Right renal pelvis (tissue), 4 donors: ENCODE measurements at regions not wholly inside any gene's neighbourhood (a gene's known extent, or its start where the extent isn't known, plus 50 kb on each side); places are given as distances from the start of the nearest gene placed in this dataset.

Experiments
- DNase-seq, 4 donors: peaks; one replicate each; pipeline ENCODE4 v3.0.0-alpha.2; 2013; ENCODE audit warnings: low read depth in 4 of 4, low spot score in 3 of 4, missing footprints in 1 of 4

- DNase-seq, result no peak
Observed at GRCh38 chr3:31407665-31408064, 125.1 kb upstream of the STT3B start.

GRCh38 chr3:31408720-31409119, 124.0 kb upstream of the STT3B start:
- DNase-seq, result no peak

DNA sequence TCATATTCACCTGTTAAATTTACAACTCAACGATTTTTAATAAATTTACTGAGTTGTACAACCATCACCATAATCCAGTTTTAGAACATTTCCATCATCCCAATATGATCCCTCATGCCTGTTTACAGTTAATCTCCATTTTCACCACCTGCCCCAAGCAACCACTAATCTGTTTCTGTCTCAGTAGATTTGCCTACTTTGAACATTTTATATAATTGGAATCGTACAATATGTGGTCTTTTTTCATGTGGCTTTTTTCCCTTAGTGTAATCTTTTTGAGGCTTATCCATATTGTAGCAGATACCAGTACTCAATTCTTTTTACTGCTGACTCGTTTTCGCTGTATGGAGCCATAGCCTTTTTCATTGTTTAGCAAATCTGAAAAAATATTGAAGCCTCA, 123.3 kb upstream of the STT3B start:
- DNase-seq, result no peak

DNA sequence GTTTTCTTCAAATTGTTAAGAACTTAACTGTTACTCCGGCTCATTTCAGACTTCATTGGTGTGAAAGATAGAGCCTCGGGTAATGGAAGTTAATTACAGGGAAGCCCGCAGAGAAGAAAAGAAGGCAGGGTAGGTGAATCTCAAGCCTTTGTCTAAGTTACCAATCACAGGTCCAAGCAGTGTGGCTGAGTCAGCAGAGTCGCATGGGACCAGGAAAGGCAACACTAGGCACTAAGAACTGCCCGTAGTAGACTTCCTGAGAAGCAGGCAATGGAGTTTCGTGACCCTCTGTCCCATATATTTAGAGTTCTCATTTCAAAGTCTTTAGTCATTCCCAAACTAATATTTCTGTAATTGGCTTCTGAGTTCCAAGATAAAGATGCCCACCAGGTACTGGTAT, 122.9 kb upstream of the STT3B start:
- no peak for DNase-seq

DNA sequence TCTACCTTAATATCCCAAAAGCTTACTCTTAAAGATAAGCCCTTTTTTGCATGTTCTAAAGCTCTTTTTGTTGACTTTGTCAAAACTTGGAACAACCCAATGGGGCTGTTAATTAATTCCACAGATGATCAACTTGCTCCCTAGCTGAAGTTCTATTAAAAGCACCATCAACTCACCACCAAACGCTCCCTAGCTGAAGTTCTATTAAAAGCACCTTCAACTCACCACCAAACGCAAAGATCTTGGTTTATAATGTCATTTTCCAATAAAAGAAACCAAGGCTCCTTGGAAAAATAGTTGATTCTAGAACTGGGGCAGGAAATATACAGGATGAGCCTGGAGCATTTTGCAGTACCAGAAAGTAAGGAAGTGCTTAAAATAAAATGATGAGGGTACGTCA, 122.3 kb upstream of the STT3B start:
- no peak for DNase-seq

DNA sequence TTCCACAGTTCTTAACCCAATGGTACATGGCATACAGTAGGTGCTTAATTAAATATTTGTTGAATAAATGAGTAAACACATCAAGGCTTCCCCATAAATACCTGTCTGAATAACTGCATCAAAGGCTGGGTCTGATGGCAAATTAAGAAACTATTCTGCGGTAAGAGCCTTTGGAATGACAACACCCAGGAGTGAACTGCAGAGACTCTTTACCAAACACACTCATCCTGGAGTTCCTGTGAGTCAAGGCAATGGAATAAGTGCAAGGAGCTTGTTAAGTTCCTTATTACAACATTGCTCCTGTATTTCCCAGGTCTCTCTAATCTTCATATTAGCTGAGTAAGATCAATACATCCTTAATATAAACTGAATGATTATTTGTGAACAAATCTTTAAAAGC, 119.9 kb upstream of the STT3B start:
- DNase-seq, result no peak

DNA sequence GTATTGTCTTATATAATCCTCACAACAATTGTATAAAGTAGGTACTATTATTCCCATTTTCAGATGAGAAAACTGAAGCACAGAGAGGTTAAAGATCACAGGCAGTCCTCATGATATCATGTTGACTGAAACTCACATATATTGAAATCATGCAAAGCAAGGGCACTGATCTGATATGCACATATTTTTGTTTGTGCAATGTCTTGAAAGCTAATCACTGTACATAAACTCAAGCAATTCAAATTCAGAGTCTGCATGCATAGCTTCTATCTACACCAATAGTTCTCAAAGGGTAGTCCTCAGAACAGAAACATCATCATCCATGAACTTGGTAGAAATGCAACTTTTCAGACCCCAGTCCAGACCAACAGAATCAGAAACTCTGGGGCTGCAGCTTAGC, 119.2 kb upstream of the STT3B start:
- no peak for DNase-seq

- DNase-seq, result no peak
Observed at GRCh38 chr3:31416980-31417379, 115.7 kb upstream of the STT3B start.

DNA sequence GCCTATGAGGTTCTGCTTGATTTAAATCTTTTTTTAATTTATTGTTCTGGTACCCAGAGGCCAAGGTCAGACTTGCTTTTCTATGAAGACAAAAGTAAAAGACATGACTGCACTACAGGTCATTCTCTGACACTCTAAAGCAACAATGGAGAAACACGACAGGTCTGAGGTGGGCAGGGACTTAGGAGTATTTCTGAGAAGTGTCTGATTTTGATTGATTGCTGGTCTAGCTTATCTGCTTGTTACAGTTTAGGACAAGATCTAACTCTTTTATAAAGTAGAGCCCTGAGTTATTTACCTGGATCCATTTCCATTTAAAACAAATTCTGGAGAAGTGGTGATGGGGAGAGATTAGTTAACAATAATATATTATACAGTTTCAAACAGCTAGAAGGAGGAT, 115.2 kb upstream of the STT3B start:
- DNase-seq, result no peak

GRCh38 chr3:31420311-31420710, 112.4 kb upstream of the STT3B start:
- no peak for DNase-seq

DNA sequence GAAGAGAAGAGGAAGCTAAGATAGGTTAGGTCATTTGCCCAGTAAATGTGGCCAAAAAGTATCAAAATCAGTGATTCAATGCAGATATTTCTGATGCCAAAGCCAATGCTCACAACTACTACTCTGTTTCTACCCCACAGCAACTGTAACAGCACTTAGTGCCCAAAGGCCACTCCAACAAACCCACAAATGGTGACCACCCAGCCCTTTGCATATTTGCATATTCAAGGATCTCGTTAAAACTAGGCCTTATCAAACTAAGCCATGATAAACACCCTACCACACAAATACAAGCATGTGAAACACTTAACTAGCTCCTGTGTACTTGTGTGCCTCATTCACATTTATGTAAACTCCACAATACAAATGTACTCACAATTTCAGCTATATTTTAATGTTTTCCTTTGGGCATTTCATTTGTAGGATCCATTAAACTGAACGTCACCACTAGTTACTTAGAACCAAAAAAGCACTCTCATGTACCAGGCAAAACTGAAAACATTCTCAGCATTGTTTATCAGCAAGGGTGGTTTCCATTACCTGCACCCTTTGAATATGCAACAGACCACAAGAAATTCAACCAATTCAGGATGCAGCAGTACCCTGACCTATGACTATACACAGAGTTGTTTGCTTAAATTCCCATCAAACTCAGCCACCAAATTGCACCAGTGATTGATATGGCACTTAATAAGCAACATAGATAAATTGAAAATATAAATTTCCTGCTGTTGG, 111.2 kb upstream of the STT3B start:
- no peak for DNase-seq

DNA sequence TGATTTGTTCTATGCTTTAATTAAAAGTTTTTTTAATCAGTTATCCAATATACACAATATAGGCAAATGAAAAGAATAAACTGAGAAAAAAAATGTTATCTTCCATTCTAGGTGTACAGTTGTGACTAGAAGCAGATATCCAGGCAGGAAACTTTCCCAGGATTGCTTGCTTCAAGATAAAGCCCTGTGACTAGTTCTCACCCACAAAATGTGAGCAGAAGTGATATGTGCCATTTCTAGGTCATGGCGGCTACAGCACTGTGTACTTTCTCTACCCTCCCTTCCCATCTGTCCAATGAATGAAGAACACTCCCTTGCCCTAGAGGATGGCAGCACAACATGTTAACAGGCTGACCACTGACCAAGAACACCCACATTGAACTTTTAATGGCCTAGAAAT, 110.5 kb upstream of the STT3B start:
- DNase-seq, result no peak

DNA sequence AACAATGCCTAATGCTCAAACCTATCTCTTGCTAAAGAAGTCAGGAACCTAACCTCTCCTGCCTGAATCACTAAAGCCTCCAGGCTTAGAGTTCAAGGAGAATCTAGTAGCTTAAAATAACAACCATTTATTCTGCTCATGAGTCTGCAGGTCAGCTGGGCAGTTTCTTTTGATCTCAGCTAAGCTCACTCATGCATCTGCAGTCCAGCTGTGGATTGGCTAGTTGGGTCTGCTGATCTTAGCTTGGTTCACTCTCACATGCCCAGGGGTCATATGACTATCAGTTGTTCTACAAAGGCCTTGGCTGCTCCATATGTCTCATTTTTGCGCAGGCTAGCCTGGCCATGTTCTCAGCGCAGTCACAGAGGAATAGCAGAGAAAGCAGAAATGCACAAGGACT, 109.2 kb upstream of the STT3B start:
- DNase-seq, result peak; percentile 7 to 37 (median 32)

DNA sequence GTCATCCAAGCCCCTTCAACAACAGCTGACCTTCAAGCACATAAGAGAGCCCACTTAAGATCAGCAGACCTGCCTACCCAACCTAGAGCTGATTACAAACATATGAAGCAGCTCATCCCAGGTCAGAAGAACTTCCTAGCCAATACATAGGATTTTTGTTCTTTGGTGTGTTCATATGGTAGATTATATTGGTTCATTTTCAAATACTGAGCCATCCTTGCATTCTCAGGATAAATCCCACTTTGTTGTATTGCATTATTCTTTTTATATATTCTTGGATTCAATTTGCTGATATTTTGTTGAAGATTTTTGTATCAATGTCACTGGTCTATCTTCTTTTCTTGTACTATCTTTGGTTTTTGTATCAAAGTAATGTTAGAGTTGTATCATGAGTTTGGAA, 107.3 kb upstream of the STT3B start:
- DNase-seq, result no peak

- no peak for DNase-seq
Observed at GRCh38 chr3:31427623-31428022, 105.1 kb upstream of the STT3B start.

DNA sequence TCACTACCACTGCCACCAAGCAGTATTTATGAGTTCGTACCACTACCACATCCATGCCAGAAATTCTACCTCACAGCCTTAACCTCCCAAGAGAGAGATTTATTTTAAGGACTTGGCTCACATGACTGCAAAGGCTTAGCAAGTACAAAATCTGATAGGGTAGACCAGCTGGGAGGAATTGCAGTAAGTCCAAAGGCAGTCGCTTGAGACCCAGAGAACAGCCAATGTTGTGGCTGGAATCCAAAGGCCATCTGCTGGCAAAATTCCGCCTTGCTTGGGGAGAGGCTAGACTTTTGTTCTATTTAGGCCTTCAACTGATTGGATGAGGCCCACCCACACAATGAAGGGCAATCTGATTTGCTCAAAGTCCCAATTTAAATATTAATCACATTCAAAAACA, 101.4 kb upstream of the STT3B start:
- no peak for DNase-seq

DNA sequence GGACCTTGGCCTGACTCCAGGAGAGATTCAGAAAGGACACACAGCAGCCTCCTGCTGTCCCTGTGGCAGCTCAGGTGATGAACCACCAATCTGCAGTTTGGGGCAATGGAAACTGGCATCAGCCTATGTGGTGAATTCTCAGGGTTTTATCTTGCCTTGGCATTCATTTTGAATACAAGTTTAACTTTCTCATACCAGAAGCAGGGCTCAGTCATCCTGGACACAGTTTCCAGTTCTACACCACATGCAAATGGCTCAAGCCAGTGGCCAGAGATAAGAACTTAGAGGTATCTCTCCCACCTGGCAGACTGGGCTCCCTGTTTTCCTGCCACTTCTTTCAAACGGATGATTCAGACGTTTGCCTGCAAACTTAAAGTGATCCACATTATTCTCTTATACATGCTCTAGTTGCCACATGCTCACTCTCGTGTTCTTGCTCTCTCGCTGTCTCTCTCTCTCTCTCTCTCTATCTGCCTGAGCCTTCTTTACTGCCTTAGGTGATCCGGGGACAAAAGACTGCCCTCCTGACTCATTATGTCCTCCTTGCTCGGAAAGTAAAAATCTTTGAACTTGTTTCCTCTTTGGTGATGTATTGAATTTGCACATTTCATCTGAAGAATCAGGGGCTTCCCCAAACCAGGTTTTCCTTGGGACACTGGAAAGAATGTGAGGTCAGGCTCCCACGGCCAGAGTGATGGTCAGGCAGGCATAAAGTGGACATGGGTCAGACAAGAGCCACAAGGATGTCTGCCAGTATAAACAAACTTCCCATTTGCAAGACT, 99.6 kb upstream of the STT3B start:
- no peak for DNase-seq

- no peak for DNase-seq
Observed at GRCh38 chr3:31433679-31433992, 99.1 kb upstream of the STT3B start.

GRCh38 chr3:31434819-31435218, 97.9 kb upstream of the STT3B start:
- no peak for DNase-seq

DNA sequence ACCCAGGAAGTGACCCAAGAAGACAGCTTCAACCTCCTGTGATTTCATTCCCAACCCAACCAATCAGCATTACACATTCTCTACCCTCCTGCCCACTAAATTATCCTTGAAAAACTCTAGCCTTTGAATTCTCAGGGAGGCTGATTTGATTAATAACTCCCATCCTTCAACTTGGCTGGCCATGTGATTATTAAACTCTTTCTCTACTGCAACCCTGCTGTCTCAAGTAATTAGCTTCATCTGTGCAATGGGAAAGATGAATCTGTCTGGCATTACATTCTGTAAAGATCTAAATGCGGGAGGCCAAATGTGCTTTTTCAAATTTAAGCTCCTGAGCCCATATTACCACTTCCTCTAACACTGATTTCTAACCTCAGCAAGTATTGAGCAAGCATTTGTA, 95.9 kb upstream of the STT3B start:
- DNase-seq, result no peak

- no peak for DNase-seq
Observed at GRCh38 chr3:31438742-31439141, 94.0 kb upstream of the STT3B start.

GRCh38 chr3:31439890-31440750, 92.6 kb upstream of the STT3B start:
- no peak for DNase-seq
